Endothelial cell of umbilical vein (primary cell): ENCODE measurements at regions not wholly inside any gene's neighbourhood (a gene's known extent, or its start where the extent isn't known, plus 50 kb on each side); places are given as distances from the start of the nearest gene placed in this dataset.
"Not testable (repeated sequence)": the region's sequence is repeated elsewhere in the genome, so short reads cannot be mapped to it uniquely, and the experiment has no call there.

ENCODE experiments used
- EZH2 ChIP-seq: IDR thresholded peaks from 2 replicates; pipeline ENCODE4 v1.6.1; 2012; ENCODE audit warnings: borderline replicate concordance, low read depth, mild to moderate bottlenecking, moderate library complexity, low read length, inconsistent platforms; ENCODE audit not compliant: severe bottlenecking
- FOS ChIP-seq: IDR thresholded peaks from 2 replicates; pipeline ENCODE4 v1.6.1; 2011; ENCODE audit warnings: mild to moderate bottlenecking, low read length, moderate library complexity, borderline replicate concordance; ENCODE audit not compliant: insufficient read depth
- GATA2 ChIP-seq: IDR thresholded peaks from 2 replicates; pipeline ENCODE4 v1.7.0; 2011; ENCODE audit warnings: low read depth, mild to moderate bottlenecking, moderate library complexity, mixed read lengths, low read length; ENCODE audit not compliant: insufficient read length, insufficient read depth
- JUN ChIP-seq: IDR thresholded peaks from 2 replicates; pipeline ENCODE4 v1.6.1; 2011; ENCODE audit warnings: borderline replicate concordance, low read depth; ENCODE audit not compliant: insufficient read length, insufficient read depth
- MYC ChIP-seq: IDR thresholded peaks from one replicate; pipeline ENCODE4 v1.6.1; 2011; ENCODE audit warnings: mild to moderate bottlenecking, low read depth, low read length
- POLR2A ChIP-seq: IDR thresholded peaks from 2 replicates; pipeline ENCODE4 v1.6.1; 2012; ENCODE audit warnings: low read depth, mild to moderate bottlenecking, control low read depth, low read length
- POLR2AphosphoS5 ChIP-seq: IDR thresholded peaks from 2 replicates; pipeline ENCODE4 v1.6.1; 2012; ENCODE audit warnings: low read depth, mild to moderate bottlenecking, control low read depth, low read length, moderate library complexity; ENCODE audit not compliant: insufficient read depth
- TF ChIP-seq, protein P1 (sequence below), 2 donors: IDR thresholded peaks; 1 replicate in 1 of 2; 2 replicates in 1 of 2; pipeline ENCODE4 v1.5.1; 2011; ENCODE audit warnings: low read length in 2 of 2, mild to moderate bottlenecking in 2 of 2, moderate library complexity in 2 of 2, control low read depth in 1 of 2, inconsistent platforms in 1 of 2, low read depth in 1 of 2; ENCODE audit not compliant: insufficient read depth in 1 of 2; ENCODE audit errors: extremely low read depth in 1 of 2
- TF ChIP-seq, protein P2 (sequence below): IDR thresholded peaks from 2 replicates; pipeline ENCODE4 v1.6.1; 2011; ENCODE audit not compliant: insufficient read depth, insufficient read length

- TF ChIP-seq, protein P1, sequence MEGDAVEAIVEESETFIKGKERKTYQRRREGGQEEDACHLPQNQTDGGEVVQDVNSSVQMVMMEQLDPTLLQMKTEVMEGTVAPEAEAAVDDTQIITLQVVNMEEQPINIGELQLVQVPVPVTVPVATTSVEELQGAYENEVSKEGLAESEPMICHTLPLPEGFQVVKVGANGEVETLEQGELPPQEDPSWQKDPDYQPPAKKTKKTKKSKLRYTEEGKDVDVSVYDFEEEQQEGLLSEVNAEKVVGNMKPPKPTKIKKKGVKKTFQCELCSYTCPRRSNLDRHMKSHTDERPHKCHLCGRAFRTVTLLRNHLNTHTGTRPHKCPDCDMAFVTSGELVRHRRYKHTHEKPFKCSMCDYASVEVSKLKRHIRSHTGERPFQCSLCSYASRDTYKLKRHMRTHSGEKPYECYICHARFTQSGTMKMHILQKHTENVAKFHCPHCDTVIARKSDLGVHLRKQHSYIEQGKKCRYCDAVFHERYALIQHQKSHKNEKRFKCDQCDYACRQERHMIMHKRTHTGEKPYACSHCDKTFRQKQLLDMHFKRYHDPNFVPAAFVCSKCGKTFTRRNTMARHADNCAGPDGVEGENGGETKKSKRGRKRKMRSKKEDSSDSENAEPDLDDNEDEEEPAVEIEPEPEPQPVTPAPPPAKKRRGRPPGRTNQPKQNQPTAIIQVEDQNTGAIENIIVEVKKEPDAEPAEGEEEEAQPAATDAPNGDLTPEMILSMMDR (IDR thresholded peaks at IDR 0.05; ENCODE audit: extremely low read depth in 1 of 2, insufficient read depth in 1 of 2, low read depth in 1 of 2, low read length in 2 of 2), result not testable (repeated sequence)
- not testable (repeated sequence) for TF ChIP-seq JUN, EZH2, POLR2A, FOS, POLR2AphosphoS5, MYC, GATA2
- TF ChIP-seq, protein P2, sequence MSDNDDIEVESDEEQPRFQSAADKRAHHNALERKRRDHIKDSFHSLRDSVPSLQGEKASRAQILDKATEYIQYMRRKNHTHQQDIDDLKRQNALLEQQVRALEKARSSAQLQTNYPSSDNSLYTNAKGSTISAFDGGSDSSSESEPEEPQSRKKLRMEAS, result not testable (repeated sequence)
Observed at GRCh38 chr7:109632890-109633289, 1063.2 kb downstream of the DNAJB9 start.
